Right forelimb (tissue), 1 donor: ENCODE measurements at regions not wholly inside any gene's neighbourhood (a gene's known extent, or its start where the extent isn't known, plus 50 kb on each side); places are given as distances from the start of the nearest gene placed in this dataset.

ENCODE experiments used
- DNase-seq: peaks from one replicate; pipeline ENCODE4 v3.0.0-alpha.2; 2018

DNA sequence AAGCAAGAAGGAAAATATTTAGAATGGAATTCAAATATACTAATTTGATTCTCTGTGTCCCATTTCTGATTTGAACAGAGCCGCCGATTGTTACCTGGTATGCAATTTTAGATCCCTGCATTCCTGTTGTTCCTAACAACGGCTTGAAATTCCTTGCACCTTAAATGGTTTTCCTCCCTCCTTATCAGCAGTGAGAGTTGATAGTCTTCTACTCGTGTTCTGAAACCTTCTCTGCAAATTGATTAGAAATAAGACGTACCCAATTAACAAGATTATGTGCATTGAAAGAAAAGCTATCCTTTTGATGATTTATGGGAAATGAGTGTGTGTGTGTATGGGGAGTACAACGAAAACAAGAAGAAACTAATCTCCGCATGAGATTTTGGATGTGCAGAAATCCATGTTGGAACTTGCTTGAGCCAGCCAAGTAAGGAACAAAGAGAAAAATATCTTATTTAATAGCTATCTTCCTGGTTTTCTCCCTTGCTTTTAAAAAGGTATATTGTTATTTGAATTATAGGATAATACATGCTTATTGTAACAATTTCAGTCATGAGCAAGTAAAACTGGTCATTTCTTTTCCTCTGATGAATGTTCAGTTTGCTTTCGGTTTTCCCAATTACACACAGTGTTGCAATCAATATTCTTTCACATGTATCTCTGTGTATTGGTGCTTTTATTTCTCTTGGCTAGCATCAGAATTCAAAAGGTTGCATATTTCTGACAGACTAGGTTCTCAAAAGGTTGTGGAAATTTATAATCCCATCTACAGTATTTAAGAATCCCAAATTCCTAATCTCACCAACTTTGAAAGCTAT lies 211.1 kb upstream of the ACTBL2 start:
- DNase-seq = no peak

DNA sequence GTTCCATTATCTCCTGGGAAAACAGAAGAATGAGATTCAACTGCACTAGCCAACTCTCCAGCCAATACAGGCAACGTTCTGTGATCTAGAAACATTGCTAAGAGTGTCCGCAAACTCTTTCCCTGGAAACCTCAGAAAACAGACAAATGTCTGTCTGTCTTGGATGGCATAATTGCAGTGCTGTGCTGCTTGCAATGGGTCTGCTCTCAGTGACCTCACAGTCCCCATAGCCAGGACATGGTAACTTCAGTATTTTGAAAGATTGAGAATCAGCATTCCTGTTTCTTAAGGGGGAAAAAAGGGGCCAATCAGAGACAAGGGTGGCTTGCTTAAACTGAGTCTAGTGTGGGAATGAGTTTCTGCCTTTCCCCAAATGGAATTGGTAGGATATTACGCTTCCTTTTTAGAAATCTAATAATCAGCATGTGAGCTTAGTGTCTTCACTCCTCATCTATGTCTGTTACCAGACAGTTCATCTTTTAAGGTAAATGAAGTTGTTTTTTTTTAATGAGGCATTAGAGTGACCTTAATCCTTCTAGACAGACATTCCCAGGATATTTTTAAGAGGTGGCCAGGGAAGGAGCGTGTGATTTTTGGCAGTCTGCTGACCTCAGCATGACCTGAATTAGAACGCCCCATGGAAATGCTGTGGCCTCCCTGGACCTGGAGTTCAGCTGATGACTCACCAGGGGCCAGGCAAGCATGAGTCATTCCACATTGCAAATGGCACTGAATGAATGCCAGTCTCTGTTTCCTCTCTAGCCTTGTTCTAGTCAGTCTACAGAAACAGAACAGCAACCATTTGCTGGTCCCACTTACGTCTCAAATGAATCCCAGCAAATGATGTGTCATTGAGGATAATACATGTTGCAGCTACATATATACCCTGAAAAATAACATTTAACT lies 210.2 kb upstream of the ACTBL2 start:
- no peak for DNase-seq

DNA sequence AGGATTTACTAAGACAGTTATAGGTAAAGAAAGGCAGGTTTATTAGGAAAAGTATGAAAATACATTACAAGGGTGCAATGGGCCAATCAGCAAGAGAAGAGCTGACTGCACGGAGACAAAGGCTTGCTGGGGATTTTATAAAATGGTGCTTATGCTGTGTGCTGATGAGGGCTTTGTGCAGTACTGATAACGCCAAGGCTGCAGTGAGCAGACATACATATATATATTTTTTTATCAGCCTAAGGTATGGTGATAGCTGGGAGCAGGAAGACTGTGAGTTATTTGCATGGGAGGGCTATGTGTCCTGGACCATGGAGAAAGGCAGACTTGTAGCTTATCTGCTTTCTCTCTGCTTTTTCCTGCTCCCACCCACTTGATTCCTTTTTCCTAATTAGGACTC lies 208.1 kb upstream of the ACTBL2 start:
- DNase-seq = no peak

DNA sequence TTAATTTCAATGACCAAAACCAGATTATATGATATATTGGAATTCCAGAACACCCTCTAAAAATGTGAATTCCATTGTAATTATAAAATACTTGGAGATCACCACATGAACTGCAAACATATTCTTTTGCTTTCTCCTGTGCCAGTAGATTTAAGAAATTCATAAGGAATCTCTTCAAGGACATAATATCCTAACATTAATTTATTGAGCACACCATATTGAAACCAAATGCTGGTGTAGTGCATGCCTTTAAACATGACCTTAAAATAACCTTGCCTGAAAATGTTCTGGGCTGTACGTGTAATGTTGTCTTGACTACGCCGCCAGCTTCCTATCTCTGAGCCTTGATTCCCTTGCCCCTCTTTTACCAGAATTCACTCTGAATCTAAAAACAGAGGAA lies 205.0 kb upstream of the ACTBL2 start:
- DNase-seq = no peak

DNA sequence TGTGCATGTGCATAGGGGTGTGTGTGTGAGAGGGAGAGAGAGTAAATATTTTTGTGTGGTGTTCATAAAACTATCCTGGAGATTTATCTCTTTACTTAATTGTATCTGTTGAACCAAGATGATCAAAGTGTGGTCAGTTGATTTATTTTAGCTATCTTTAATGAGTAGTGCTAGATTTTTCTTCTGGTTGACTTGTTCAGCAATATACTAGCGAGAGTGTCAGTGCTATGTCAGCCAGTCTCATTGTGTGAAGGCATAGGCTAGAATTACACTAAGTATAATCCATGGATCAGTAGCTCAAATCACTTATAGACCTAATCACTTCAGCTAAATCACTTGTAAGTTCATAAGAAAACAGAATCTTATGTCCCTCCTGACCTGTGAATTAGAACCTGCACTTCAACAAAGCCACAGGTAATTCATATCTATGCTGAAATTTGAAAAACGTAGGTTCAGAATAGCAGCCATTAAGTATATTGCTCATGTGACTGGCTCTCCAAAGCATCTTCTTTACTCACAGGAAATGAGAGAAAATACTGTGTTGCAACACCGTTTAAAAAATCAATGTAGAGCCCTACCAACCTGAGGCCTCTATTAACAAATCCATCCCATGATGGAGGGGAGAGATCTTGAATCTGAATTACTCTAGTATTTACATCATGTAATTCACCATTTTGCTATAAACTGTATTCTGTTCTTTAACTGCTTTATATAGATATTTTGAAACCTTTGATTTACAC lies 203.1 kb upstream of the ACTBL2 start:
- no peak for DNase-seq

DNA sequence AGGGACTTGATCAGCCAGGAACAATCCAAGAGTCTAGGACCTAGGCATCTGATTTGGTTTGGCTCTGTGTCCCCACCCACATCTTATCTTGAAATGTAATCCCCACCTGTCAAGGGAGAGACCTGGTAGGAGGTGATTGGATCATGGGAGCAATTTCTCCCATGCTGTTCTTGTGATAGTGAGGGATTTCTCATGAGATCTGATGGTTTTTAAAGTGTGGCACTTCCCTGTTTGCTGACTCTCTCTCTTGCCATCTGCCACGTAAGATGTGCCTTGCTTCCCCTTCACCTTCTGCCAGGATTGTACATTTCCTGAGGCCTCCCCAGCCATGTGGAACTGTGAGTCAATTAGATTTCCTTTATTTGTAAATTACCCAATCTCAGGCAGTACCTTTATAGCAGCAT lies 201.7 kb upstream of the ACTBL2 start:
- DNase-seq = no peak

DNA sequence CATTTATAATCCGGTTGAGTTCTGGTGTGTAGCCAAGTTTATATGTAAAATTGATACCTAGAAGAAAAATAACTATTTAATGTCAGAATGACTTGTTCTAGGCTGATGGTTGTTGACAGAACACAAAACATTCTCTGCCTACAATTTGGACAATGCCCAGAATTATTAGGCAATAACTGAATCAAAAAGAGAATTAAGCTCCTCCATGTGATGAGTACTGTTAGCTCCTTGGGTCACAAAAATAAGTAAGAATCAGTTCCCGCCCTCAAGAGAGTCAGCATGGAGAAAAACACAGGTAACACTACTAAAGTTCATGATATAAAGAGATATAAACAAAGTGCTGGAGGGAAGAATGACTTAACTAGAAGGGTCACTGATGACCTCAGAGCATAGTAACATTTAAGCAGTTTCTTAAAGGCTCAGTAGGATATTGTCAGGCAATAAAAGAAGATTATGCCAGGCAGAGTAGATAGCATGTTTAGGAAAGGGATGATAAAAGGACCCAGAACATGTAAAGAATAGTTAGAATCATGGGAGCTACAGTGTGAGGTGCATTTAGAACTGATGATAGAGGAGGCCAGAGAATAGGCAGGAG lies 200.5 kb upstream of the ACTBL2 start:
- DNase-seq = no peak

DNA sequence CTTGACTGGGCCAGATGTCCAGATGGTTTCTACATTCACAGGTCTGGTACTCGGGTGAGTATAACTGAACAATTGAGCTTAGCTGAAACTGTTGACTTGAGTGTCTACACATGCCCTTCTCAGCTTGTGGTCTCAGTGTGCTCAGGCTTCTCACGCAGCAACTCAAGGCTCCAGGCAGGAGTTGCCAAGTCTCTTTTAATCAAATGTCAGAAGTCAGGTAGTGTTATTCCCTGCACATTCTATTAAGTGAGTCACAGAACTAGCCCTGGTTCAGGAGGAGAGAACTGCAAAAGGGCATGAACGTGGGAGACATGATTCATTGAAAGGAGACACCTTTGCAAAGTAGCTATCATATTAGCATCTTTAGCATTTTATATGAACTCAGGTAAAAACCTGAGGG lies 199.3 kb upstream of the ACTBL2 start:
- DNase-seq = no peak

DNA sequence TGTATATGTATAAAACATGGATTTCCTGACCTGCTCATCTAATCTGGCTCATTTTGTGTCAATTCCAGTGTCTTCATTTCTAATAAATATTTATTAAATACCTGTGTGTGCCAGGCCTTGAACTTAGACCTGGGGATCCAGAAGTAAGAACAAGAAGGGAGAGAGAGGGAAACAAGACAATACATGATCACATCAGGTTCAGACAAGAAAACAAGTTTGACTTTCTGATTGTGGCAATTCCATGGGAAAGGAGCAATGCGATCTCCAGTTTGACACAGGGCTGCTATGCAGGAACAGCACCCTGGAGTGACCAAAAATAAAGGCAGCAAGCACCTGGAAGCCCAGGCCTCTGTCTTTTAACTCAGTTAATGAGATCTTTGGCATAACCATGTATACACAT lies 198.1 kb upstream of the ACTBL2 start:
- DNase-seq = no peak

DNA sequence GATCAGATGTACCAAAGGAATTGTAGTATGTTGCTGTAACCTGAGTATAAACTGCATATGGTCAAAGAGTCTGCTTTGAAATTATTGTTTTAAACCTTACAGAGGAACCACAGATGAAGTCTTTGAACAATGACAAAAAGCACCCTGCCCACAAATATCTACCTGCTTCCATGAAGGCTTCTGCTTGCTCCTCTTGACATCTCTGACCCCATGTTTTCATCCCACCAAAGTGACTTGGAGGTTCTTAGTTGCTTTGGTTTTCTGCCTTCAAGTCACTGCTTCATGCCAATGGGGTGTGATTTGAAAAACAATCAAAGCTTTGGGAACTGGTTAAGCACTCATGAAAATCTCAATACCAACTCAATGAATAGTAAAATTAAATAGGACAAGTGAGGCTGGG lies 194.6 kb upstream of the ACTBL2 start:
- DNase-seq = no peak

DNA sequence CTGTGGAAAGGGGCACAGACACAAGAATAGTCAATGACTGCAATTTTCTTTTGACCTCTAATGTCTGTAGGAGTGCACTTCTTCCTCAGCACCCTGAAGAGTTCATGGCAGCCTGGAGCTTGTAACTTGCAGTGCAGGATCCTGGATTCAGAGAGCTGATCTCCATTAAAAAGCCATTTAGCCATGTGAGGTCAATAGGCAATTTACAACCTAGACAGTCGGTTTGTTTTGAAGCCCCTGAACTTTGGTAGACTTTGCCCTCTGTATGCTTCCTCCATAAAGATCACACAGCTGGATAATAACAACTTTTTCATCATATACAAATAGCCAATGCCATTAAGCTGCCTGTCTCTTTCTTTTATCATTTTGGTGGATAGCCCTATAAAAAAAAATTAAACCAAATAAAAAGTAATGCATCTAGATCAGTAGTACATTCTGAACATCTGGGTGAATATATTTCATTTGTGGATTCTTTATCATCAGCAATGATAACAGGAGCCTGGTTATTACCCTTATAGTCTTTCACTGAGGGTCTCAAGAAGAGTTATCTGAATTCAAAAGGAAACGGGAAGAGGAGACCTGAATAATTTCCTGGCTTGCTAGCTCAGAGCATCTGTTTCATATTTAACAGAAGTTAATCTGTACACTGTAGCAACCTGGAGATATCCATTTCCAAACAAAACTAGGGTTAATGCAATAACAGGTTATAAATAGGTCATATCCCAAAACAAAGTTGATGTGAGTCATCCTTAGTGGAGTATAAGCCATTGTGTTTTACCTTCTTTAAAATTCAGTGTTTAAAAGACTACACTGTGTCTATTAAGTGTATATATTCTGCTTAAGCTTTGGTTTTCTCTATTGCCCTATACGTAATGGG lies 193.8 kb upstream of the ACTBL2 start:
- DNase-seq = no peak

DNA sequence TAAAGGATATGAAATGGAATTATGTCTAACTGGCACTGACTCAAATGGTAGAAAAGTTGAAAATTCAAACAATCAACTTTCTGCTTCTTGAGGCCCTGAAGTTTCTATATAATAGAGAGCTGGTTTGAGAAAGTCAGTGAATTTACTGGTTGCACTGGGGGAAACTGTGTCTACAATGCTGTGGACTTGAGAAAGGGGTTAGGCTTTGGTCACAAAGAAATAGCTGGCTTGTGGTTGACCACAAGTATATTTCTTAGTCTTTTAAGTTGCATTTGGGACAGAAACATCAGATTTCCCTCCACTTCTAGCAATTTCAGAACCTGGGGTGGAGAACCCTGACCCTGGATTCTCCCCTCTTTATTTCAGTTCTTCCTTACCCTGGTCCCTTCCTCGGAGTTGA lies 192.6 kb upstream of the ACTBL2 start:
- DNase-seq = no peak

DNA sequence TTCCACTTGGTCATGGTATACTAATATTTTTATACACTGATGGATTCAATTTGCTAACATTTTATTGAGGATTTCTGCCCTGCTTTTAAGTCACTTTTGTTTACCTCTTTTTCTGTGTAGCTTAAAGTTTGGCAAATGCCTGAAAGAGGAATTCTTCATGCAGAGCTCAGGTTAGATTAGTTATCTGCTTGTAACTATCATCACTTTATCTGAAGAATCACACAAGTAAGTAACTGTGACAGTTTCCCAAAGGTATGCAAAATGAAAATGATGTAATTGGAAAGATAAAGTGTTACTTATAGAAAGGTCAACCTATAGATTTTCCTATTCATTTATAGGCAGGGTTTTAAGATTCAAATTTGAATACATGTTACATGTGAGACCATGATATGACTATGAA lies 188.8 kb upstream of the ACTBL2 start:
- DNase-seq = no peak

DNA sequence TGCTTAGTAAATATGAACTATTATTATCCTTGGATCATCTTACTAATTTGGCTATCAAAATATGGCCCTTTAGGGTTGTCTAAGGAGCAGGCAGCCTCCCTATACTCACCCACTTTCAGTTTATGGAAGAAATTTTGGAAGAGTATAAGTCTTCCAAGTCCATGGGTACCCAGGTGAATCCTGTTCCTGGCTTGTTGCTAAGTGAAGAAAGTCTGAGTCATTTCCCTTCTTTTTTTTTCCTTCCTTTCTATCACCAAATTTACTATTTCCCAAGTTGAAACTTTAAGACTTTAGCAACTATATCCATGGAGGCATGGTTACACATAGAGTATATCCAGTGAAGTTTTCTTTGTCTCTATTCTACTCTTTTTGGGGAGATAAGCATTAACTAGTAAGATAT lies 184.0 kb upstream of the ACTBL2 start:
- DNase-seq = no peak

DNA sequence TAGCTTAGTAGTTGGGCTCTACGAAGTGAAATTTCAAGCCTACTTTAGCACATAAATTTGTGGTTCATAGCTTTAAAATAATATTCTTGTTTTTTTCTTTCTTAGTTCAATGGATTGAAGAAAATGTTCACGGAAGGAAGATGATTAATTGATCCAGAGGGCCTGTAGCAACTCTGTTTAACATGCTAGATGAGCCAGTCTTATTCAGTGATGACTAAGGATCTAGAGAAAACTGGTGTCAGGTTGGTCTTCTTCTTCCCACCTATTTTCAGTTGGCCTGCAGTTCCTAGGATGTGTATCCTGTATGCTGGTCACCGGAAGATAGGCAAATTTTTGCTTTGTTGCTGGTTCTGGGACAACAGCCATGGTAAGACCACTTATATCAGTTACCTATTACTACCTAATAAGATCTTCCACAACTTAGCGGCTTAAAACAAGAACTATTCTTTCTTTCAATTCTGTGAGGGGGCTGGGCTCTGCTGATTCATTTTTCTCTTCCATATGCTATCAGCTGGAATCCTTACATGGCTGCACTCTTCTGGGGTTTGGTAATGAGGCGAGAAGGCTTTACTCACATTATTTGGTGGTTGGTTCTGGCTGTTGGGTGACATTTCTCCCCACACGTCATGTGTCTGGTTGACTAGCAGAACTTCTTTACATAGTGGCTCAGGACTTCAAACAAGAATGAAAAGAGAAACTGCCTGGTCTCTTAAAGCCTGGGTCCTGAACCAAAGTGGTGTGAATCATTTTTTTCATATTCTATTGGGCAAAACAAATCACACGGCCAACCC lies 182.7 kb upstream of the ACTBL2 start:
- DNase-seq = no peak

DNA sequence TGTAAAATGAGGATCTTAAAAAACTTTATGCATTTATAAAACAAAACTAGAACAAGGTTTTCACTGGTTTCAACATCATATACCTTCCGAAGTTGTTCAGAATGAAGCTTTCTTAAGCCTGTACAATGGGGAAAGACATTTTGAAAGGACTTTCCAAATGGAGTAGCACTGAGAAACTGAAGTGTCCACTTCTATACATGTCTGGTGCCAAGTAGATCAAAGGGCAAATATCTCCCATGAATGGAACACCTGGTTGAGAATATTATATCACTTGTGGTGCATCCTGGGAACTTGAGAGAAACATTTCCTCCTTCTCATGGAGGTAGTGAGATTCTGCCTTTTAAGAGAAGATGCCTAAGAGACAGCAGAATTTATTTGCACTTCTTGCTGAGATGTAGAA lies 182.1 kb upstream of the ACTBL2 start:
- no peak for DNase-seq

DNA sequence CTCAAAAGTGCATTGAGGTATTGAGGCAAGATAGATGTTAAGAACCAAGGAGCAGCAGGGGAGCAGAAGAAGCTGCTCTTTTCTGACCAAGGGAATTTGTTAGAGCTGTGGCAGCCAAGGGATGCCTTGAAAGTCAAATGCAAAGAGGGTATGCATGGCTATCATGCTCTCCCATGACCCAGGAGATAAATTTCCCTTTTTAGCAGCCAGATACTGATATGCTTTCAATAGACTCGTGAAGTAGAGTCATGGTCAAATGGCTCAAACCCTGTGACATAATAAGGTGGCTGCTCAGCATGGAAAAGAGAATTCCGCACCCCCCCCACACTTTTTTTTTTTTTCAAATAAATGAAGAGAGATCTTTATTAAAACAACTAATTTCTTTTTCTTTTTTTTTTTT lies 180.9 kb upstream of the ACTBL2 start:
- no peak for DNase-seq

DNA sequence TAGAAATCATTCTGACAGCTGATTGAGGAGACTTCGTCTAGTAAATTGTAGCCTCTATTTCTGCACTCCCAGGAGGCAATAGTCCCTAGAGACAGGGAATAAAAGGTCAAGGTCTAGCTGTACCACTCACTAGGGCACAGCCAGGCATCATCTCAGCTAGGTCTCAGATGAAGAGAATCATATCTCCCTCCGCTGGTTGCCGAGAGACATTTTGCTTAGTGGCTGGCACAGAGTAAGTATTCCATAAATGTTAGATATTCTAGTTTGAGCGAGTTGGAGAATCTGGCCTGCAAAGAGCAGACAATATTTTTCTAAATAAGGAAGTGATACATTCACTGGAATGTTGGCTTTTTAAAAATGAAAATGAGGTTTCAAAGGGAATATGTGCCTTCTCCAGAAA lies 180.4 kb upstream of the ACTBL2 start:
- DNase-seq = no peak

DNA sequence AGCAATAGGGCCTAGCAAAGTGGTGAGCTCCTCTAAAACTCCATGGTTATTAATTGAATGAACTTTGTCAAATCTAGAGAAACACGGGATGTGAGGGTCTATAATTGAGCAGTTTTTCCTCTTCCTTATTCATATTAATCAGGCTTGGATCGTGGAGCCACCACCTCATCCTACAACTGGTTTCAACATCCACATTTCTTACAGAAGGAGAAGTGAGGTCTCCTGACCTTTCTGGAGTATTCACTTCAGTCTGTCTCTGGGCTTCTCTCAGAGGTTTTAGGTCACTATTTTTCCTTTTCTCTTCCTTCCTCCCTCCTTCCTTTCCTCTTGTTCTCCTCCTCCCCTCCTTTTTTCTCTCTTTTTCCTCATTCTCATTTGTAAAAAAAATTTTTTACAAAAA lies 177.3 kb upstream of the ACTBL2 start:
- DNase-seq = no peak

DNA sequence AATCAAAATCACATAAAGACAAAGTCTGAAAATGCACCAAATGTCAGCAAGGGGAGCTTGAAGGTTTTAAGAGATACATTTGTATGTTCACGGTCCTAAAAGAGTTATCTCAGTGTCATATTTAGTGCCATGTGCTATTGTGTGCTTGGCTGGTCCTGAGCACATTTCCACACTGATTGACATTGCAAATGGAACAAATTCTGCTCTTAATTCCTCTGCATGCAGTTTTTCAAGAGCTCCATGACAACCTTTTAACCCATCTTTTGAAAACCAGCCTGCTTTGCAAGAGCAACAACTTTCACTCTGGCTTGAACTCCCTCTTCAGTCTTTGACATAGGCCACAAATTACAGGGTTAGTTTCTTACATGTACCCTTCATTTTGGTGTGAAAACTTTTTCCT lies 175.4 kb upstream of the ACTBL2 start:
- DNase-seq = no peak

DNA sequence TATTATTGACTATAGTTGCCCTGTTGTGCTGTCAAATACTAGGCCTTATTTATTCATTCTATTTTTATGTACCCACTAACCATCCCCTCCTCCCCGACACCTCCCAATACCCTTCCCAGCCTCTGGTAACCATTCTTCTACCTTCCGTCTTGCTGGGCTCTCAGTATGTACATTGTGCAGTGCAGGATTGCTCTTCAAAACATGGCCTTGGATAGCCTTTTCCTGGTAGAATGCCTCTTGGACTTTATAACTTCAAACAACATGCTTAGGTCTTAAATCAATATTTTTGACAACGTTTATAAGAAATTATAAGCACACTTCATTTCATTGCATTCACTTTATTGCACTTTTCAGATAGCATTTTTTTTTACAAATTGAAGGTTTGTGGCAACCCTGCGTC lies 172.6 kb upstream of the ACTBL2 start:
- DNase-seq = no peak
